Subcutaneous abdominal adipose tissue (tissue), 5 donors: ENCODE measurements at regions not wholly inside any gene's neighbourhood (a gene's known extent, or its start where the extent isn't known, plus 50 kb on each side); places are given as distances from the start of the nearest gene placed in this dataset.

ENCODE experiments used
- H3K27ac ChIP-seq: one replicate; pipeline ENCODE4 v1.7.0; 2013; ENCODE audit warnings: low read depth, mild to moderate bottlenecking, inconsistent platforms, low read length, moderate library complexity
- H3K27me3 ChIP-seq, 5 donors: one replicate each; pipeline ENCODE4 v1.7.0; 2013; ENCODE audit warnings: low read length in 5 of 5, inconsistent platforms in 1 of 5; ENCODE audit not compliant: control insufficient read depth in 5 of 5, insufficient read depth in 4 of 5
- H3K36me3 ChIP-seq, 5 donors: one replicate each; pipeline ENCODE4 v1.7.0; 2013; ENCODE audit warnings: low read length in 5 of 5; ENCODE audit not compliant: control insufficient read depth in 5 of 5, insufficient read depth in 5 of 5
- H3K4me1 ChIP-seq, 5 donors: one replicate each; pipeline ENCODE4 v1.7.0; 2013; ENCODE audit warnings: low read length in 5 of 5, mild to moderate bottlenecking in 3 of 5, moderate library complexity in 1 of 5; ENCODE audit not compliant: control insufficient read depth in 5 of 5, insufficient read depth in 5 of 5
- H3K4me3 ChIP-seq, 5 donors: one replicate each; pipeline ENCODE4 v1.7.0; 2013; ENCODE audit warnings: low read length in 5 of 5, low read depth in 1 of 5
- H3K9ac ChIP-seq, 5 donors: one replicate each; pipeline ENCODE4 v1.7.0; 2013; ENCODE audit warnings: low read length in 5 of 5, mild to moderate bottlenecking in 4 of 5, moderate library complexity in 3 of 5
- H3K9me3 ChIP-seq, 5 donors: one replicate each; pipeline ENCODE4 v1.7.0; 2013; ENCODE audit warnings: low read length in 5 of 5; ENCODE audit not compliant: control insufficient read depth in 5 of 5
- donor health status: healthy.
- donor health status: healthy.
- donor health status: healthy.
- donor health status: healthy.
- donor health status: healthy.

DNA sequence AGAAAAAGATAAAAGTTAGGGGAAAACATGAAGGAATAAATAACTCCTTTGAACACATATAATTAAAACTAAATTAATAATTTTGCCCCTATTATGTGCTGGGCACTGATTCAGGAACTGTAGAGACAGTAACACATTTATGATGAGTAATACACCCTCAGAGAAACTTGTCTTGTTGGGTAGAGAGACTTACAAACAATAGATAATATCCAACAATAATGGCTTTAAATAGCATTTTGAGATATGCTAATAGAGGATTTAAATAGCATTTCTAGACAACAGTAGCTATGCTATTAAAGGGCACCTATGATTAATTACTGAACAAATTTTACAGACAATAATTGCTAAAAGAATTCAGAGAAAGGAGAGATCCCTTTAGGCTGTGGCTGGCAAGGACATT is 455.5 kb downstream of the NUF2 start:
- Histone ChIP-seq H3K9me3 (peaks cover 0 to 13% (median 8%) of the 10 kb centered on the region in 5 donors), H3K4me1 (no peaks in the 10 kb centered on the region), H3K36me3 (no peaks in the 10 kb centered on the region), H3K9ac (no peak overlapping the region), H3K27ac (no peak overlapping the region), H3K4me3 (no peak overlapping the region), H3K27me3 (no peaks in the 10 kb centered on the region)

DNA sequence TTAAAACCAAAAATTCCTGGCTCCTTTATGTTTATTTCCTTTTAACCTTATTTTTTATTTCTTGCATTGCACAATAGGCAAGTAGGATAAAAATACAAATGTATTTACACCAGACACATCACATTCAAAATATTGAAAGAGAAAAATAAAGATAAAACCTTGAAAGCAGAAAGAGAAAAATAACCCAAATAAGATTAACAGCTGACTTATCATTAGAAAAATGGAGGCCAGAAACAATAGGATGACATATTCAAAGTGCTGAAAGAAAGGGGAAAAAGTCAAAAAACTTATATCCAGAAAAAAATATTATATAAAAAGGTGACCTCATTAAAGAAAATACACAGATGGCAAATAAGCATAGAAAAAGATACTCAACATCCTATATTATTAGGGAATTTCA is 459.4 kb downstream of the NUF2 start:
- H3K4me3 ChIP-seq: no peak overlapping the region
- peaks cover 0 to 13% (median 8%) of the 10 kb centered on the region in 5 donors for H3K9me3 ChIP-seq

DNA sequence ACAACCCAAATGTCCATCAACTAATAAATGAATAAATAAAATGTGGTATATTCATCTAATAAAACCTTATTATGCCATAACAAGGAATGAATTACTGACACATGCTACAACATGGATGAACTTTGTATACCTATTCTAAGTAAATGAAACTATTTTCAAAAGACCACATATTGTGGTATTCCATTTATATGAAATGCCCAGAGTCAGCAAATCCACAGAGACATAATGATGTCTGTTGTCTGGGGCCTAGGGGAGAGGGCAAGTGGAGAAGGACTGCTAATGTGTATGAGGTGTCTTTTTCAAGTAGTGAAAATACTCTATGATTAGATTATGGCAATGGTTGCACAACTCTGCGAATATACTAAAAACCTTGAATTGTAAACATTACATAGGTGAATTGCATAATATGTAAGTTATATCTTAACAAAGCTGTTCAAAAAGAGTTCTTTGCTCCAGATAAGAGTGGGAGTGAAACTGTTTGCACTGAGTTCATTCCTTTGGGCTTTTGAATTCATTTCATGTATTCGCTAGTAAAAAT is 464.2 kb downstream of the NUF2 start:
- Histone ChIP-seq H3K36me3 (no peaks in the 10 kb centered on the region), H3K4me3 (no peak overlapping the region), H3K27me3 (no peaks in the 10 kb centered on the region), H3K4me1 (no peaks in the 10 kb centered on the region), H3K9ac (no peak overlapping the region), H3K27ac (no peak overlapping the region), H3K9me3 (peaks cover 0 to 11% (median 5%) of the 10 kb centered on the region in 5 donors)

More for the DNA sequence above, 459.4 kb downstream of the NUF2 start:
- no peaks in the 10 kb centered on the region for H3K36me3 ChIP-seq
- no peaks in the 10 kb centered on the region for H3K4me1 ChIP-seq
- H3K27ac ChIP-seq: no peak overlapping the region
- H3K27me3 ChIP-seq: no peaks in the 10 kb centered on the region
- no peak overlapping the region for H3K9ac ChIP-seq

DNA sequence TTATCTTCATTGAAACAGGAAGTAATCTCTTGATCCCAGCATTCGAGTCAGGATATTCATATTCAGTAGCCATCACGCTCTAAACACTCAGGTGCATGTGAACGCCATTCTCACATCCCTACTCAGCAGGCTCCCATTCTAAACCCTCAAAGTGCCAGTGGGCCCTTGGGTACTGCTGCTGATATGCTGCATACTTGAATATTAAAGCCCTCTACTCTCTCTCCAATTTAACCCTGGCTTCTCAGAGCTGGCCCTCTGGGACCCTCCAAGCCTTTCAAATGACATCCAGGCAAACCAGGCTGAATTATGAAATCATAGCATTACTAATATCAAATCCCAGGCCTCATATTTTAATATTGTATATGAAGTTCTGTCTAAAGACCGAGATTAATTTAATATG is 468.2 kb downstream of the NUF2 start:
- Histone ChIP-seq H3K36me3 (no peaks in the 10 kb centered on the region), H3K9me3 (peaks cover 0 to 9% (median 7%) of the 10 kb centered on the region in 5 donors), H3K27me3 (no peaks in the 10 kb centered on the region), H3K27ac (no peak overlapping the region), H3K9ac (no peak overlapping the region), H3K4me3 (no peak overlapping the region), H3K4me1 (no peaks in the 10 kb centered on the region)

DNA sequence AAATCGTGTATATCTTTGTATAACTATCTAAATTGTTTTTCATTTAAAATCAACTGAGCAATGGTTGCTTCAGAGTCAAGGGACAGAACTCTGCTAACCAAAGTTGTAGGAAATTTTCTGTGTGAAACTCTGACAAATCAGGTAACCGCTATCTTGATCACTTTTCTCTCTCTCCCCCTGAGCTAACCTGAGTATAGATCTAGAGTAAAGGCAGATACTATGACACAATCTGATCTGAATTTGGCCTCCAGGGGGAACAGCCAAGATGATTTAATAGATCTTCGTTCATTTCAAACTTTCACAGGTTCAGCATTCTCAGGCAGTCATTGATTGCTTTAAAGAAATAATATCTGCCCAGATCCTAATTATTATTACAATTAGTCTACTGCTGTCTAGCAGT is 472.8 kb downstream of the NUF2 start:
- H3K9ac ChIP-seq: no peak overlapping the region
- H3K4me1 ChIP-seq: no peaks in the 10 kb centered on the region
- peaks cover 0 to 9% (median 7%) of the 10 kb centered on the region in 5 donors for H3K9me3 ChIP-seq
- H3K36me3 ChIP-seq: no peaks in the 10 kb centered on the region
- no peak overlapping the region for H3K27ac ChIP-seq
- no peak overlapping the region for H3K4me3 ChIP-seq
- no peaks in the 10 kb centered on the region for H3K27me3 ChIP-seq

DNA sequence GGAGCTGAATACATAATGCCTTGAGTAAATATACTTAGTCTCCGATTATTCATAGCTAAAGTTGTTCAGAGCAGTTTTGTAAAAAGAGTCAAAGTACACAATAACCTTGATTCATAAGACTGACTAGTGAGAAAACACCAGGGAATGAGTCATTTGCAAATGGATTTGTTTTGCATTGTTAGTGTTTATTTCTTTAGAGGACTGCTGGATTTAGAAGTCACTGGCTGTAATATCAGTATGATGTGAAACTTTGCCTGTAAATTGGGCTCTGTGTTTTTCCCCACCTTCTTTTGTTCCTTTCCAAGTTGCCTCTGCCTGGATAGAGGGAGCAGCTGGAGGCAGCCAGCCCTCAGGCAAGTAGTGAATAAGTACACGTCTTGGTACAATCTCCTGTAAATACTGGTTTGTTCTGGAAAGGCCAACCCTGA is 474.7 kb downstream of the NUF2 start:
- no peak overlapping the region for H3K9ac ChIP-seq
- no peak overlapping the region for H3K27ac ChIP-seq
- H3K4me3 ChIP-seq: no peak overlapping the region
- peaks cover 0 to 9% (median 7%) of the 10 kb centered on the region in 5 donors for H3K9me3 ChIP-seq
- H3K27me3 ChIP-seq: no peaks in the 10 kb centered on the region
- no peaks in the 10 kb centered on the region for H3K36me3 ChIP-seq
- H3K4me1 ChIP-seq: no peaks in the 10 kb centered on the region

DNA sequence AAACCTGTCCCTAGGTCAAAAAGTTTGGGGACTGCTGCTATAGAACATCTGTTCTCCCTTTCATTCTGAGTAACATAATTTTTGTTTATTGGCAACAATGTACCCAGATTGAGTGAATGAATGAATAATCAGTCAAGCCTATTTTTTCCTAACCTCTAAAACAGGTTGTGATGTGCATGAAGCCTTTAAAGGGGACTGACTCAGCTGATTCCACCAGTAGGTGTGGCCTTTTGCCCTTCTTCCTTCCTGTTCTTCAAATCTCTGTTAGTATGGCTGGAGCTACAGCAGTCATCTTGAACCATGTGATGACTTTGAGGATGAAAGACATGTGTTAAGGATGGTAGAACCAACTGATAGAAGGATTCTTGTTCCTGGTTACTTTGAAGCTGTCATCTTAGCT is 476.1 kb downstream of the NUF2 start:
- H3K36me3 ChIP-seq: no peaks in the 10 kb centered on the region
- no peak overlapping the region for H3K4me3 ChIP-seq
- H3K27ac ChIP-seq: no peak overlapping the region
- H3K27me3 ChIP-seq: no peaks in the 10 kb centered on the region
- H3K4me1 ChIP-seq: no peaks in the 10 kb centered on the region
- peaks cover 0 to 2% (median 1%) of the 10 kb centered on the region in 5 donors for H3K9me3 ChIP-seq
- no peak overlapping the region for H3K9ac ChIP-seq

DNA sequence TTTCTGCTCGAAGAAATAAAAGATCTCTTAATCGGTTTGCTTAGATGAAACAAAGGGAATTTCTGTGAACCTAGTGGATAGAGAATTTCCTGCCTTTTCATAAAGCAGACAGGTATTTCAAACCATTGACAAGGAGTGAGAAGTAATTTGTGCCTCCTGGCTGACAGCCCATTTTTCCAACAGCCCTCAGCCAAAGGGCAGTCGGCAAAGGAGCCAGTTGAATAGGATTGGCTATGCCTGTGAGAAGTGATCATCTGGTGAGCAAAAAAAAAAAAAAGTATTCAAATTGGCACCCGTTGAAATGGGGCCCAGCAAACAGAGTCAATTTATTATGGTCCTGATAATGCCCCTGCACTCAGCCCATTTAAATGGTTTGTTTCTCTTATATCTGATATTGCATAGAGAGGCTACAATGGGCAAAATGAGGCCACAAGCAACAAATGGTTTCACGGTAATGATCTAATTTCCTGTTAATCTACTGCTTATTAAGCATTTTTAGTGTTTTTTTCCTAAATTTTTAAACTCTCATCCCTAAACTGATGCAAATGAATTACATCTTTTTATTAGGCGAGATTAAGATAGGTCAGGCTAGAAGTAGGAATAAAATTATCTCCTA is 477.5 kb downstream of the NUF2 start:
- no peaks in the 10 kb centered on the region for H3K36me3 ChIP-seq

DNA sequence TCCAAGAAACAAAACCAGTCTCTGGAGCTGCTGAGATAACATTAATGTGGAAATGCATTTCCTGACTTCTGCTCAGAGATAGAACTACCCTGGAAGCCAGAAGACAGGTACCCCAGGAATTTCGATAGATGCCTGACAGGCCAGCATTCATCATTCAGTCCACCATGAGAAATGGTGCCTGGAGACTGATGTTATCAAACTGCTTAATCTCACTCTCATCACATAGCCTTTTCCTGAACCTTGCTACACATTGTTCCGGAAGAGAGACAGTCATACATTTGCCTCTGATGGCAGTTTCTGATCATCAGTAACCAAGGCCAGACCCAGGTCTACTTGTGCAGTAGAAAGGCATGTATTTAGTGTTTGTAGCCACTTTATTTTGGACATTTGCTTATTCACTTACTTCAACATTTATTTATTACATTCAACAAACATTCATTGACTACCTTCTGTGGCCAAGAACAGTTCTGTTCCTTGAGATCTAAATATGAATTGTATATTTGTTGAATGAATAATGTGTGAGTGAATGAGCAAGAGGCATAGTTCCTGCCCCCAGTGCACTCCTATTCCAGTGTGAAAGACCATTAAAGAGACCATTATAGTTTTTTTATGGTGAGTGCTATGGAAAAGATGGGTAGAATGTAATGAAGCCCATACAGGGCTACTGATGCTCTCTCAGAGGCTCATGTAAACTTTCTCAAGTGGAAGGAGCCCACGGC is 485.7 kb downstream of the NUF2 start:
- H3K36me3 ChIP-seq: no peaks in the 10 kb centered on the region
- H3K9ac ChIP-seq: no peak overlapping the region
- H3K4me3 ChIP-seq: no peak overlapping the region
- no peaks in the 10 kb centered on the region for H3K27me3 ChIP-seq
- H3K27ac ChIP-seq: no peak overlapping the region
- no peaks in the 10 kb centered on the region for H3K4me1 ChIP-seq
- peaks cover 0 to 1% (median 0%) of the 10 kb centered on the region in 5 donors for H3K9me3 ChIP-seq

More for the DNA sequence above, 477.5 kb downstream of the NUF2 start:
- Histone ChIP-seq H3K27me3 (no peaks in the 10 kb centered on the region), H3K9me3 (no peaks in the 10 kb centered on the region), H3K4me1 (no peaks in the 10 kb centered on the region), H3K4me3 (no peak overlapping the region), H3K9ac (no peak overlapping the region), H3K27ac (no peak overlapping the region)

DNA sequence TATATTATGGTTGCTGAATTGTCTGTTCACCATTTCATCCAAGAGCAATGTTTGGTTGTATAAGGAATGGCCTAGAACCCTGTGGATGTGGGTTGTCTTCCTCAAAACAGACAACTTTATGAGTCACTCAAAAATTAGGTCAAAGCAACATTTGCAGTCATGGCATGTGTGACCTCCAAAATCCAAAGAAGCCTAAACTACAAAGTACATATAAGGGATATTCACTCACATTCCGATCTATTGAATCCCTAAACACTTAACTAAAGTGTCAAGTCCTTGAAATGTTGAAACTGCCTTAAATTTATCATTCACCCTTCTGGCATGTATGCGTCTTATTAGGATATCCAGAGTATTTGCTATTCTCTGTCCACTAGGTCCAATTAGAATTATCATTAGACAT is 491.5 kb downstream of the NUF2 start:
- peaks cover 0 to 3% (median 0%) of the 10 kb centered on the region in 5 donors for H3K9me3 ChIP-seq
- no peak overlapping the region for H3K27ac ChIP-seq
- H3K4me1 ChIP-seq: no peaks in the 10 kb centered on the region
- H3K9ac ChIP-seq: no peak overlapping the region
- H3K4me3 ChIP-seq: no peak overlapping the region
- no peaks in the 10 kb centered on the region for H3K36me3 ChIP-seq
- H3K27me3 ChIP-seq: no peaks in the 10 kb centered on the region
